ENCODE measurements at regions not wholly inside any gene's neighbourhood (a gene's known extent, or its start where the extent isn't known, plus 50 kb on each side); places are given as distances from the start of the nearest gene placed in this dataset.

GRCh38 chr13:109345433-109345941 lies 440.9 kb downstream of the IRS2 start:
- H4K91ac ChIP-seq (ENCODE audit: insufficient read depth, low read depth, low read length) = peak overlapping the region; percentile 56; the same call in 1 of the 2 replicates
- peak overlapping the region; percentile 84 for H3K14ac ChIP-seq (replicated peaks; ENCODE audit: low read depth, low read length)
- H3K79me1 ChIP-seq (ENCODE audit: low read depth in 1 of 2, low read length in 2 of 2) = no peaks in the 10 kb centered on the region
- CTCF ChIA-PET = interaction anchor here (1.1 kb wide), 1 partner anchor 72 kb away, joined by 3 read pairs; no protein-coding TSS in a partner anchor
- peak overlapping the region; percentile 48; the same call in 1 of the 2 replicates for H4K5ac ChIP-seq (ENCODE audit: low read depth, low read length)
- TF ChIP-seq MAFK (IDR thresholded peaks at IDR 0.05; ENCODE audit: low read depth, low read length) = peak; percentile 45; the same call in 1 of the 2 replicates
- no peak for TF ChIP-seq MXI1 (IDR thresholded peaks at IDR 0.05; ENCODE audit: borderline replicate concordance, low read depth, low read length)
- H3K27me3 ChIP-seq (ENCODE audit: control insufficient read depth, insufficient read depth, low read length) = no peaks in the 10 kb centered on the region
- H4K8ac ChIP-seq (ENCODE audit: low read depth in 2 of 2, low read length in 2 of 2) = peak overlapping the region; percentile 4 to 44; a peak in 2 of 4 replicates
- WGBS, 2 experiments (ENCODE audit: extremely low coverage in 2 of 2, insufficient read length in 1 of 2) = 17% methylated on average over 3 of the region's 5 CpGs; no CpG with 5 or more reads in 1 of the 2 experiments
- H3K36me3 ChIP-seq (ENCODE audit: control insufficient read depth, insufficient read depth, low read length) = no peaks in the 10 kb centered on the region
- H2BK15ac ChIP-seq (ENCODE audit: low read depth, low read length) = peak overlapping the region; percentile 58; the same call in 1 of the 3 replicates
- H3K4me3 ChIP-seq (ENCODE audit: insufficient read depth, low read depth, low read length) = no peak overlapping the region
- POLR2A ChIA-PET (ENCODE audit: unreplicated experiment) = no interaction called here
- intact Hi-C loops (cut with micrococcal nuclease) = loop anchor here (2.0 to 10.0 kb wide), 2 partner anchors 197 to 769 kb away; no protein-coding TSS in a partner anchor
- in situ Hi-C loops (cut with MboI; ENCODE audit: low sequenced_read_pairs) = no loop called here
- H3K9ac ChIP-seq (ENCODE audit: low read depth, low read length) = no peak overlapping the region
- peak overlapping the region; percentile 53 for H2BK5ac ChIP-seq (ENCODE audit: low read depth, low read length, poor library complexity, severe bottlenecking)
- H4K20me1 ChIP-seq (ENCODE audit: insufficient read depth, low read length) = no peaks in the 10 kb centered on the region
- dilution Hi-C loops (cut with HindIII; ENCODE audit: low sequenced_read_pairs, unreplicated experiment) = no loop called here
- H2BK120ac ChIP-seq (ENCODE audit: low read depth, low read length) = peak overlapping the region; percentile 97
- peak overlapping the region; percentile 81 for H2AFZ ChIP-seq (replicated peaks; ENCODE audit: low read length, poor library complexity)
- peak overlapping the region; percentile 61; the same call in 1 of the 2 replicates for H3K4me2 ChIP-seq (ENCODE audit: low read depth, low read length)
- no peaks in the 10 kb centered on the region for H3K9me3 ChIP-seq (ENCODE audit: control insufficient read depth, insufficient read depth, low read length)
- H2BK20ac ChIP-seq (ENCODE audit: low read depth, low read length) = peak overlapping the region; percentile 91
- no TSS peak for BruUV-seq (replicated peaks)
- H3K18ac ChIP-seq (ENCODE audit: low read depth, low read length) = peak overlapping the region; percentile 84; the same call in 1 of the 2 replicates
- peak; percentile 77 for DNase-seq
- peak overlapping the region; percentile 92 for H3K4ac ChIP-seq (ENCODE audit: low read depth, low read length)
- peak overlapping the region; percentile 61; the same call in 1 of the 2 replicates for H3K23ac ChIP-seq (ENCODE audit: low read depth, low read length)
- ATAC-seq (ENCODE audit: low read depth) = peak; percentile 18; the same call in 1 of the 2 replicates
- no peak overlapping the region; the same call in 1 of the 2 replicates for H3K27ac ChIP-seq (ENCODE audit: insufficient read depth, low read length)
- peaks cover 11% of the 10 kb centered on the region for H3K9me1 ChIP-seq (ENCODE audit: insufficient read depth, low read length)
- no peak overlapping the region for H2AK9ac ChIP-seq (replicated peaks; ENCODE audit: low read depth, low read length, poor library complexity)
- no peak overlapping the region for H3K56ac ChIP-seq (ENCODE audit: extremely low read depth, insufficient read depth, low read length)
- peaks cover 13% of the 10 kb centered on the region for H3K4me1 ChIP-seq (ENCODE audit: control insufficient read depth, insufficient read depth, low read length)
- peak overlapping the region; percentile 90 for H2AK5ac ChIP-seq (ENCODE audit: low read depth, low read length)

All from IMR-90 (cell line).